ENCODE measurements at regions not wholly inside any gene's neighbourhood (a gene's known extent, or its start where the extent isn't known, plus 50 kb on each side); places are given as distances from the start of the nearest gene placed in this dataset.

DNA sequence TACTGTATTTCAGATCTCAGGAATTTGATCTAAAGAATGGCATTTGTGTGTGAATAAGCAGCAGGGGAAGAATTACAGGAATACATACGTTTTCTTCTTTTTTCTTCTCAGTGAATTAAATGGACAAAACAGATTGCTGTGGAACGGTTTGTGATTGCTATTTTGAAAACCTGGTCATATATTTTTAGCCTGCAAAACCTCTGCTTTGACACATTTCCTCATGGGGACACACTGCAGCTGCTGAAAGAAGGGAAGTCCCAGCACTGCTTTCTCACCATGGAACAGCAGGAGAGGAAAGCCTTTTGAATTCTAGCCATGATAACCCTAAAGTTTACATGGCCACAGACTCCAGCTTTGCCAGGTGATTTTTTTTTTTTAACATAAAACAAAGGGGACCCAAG, 315.0 kb downstream of the OXSM start:
- TF ChIP-seq, protein P1, sequence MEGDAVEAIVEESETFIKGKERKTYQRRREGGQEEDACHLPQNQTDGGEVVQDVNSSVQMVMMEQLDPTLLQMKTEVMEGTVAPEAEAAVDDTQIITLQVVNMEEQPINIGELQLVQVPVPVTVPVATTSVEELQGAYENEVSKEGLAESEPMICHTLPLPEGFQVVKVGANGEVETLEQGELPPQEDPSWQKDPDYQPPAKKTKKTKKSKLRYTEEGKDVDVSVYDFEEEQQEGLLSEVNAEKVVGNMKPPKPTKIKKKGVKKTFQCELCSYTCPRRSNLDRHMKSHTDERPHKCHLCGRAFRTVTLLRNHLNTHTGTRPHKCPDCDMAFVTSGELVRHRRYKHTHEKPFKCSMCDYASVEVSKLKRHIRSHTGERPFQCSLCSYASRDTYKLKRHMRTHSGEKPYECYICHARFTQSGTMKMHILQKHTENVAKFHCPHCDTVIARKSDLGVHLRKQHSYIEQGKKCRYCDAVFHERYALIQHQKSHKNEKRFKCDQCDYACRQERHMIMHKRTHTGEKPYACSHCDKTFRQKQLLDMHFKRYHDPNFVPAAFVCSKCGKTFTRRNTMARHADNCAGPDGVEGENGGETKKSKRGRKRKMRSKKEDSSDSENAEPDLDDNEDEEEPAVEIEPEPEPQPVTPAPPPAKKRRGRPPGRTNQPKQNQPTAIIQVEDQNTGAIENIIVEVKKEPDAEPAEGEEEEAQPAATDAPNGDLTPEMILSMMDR (IDR thresholded peaks at IDR 0.05; ENCODE audit: poor library complexity, severe bottlenecking), result no peak
- no peak for TF ChIP-seq EP300 (conservative IDR thresholded peaks at IDR 0.05; ENCODE audit: poor library complexity, severe bottlenecking)
- no peak for TF ChIP-seq TAF1 (IDR thresholded peaks at IDR 0.05; ENCODE audit: low read depth)
- no peak for TF ChIP-seq EZH2 (IDR thresholded peaks at IDR 0.05; ENCODE audit: borderline replicate concordance, insufficient read depth, low read length, poor library complexity, severe bottlenecking)
- TF ChIP-seq POLR2AphosphoS5 (IDR thresholded peaks at IDR 0.05), result no peak
- TF ChIP-seq MXI1 (conservative IDR thresholded peaks at IDR 0.05; ENCODE audit: poor library complexity, severe bottlenecking), result no peak

Measured in neural cell (in vitro differentiated cells).